HEK293T (cell line): ENCODE measurements at regions not wholly inside any gene's neighbourhood (a gene's known extent, or its start where the extent isn't known, plus 50 kb on each side); places are given as distances from the start of the nearest gene placed in this dataset.
A peak's percentile ranks its signal among the peaks of the same experiment; 100 is the strongest.

Experiments used
- CTCF ChIA-PET: fragments of 350-600 bp; formaldehyde crosslinking; extraction: SDS; loops from one replicate; lab custom pipeline; 2021; ENCODE audit warnings: antibody characterized with exemption, inconsistent platforms; lab: Yijun Ruan, JAX
- POLR2A ChIA-PET: fragments of 350-600 bp; formaldehyde crosslinking; extraction: SDS; loops from one replicate; lab custom pipeline; 2020; ENCODE audit warnings: antibody characterized with exemption, inconsistent platforms; lab: Yijun Ruan, JAX
- DNase-seq: peaks from one replicate; pipeline ENCODE4 v3.0.0; 2012; ENCODE audit warnings: mixed read lengths; ENCODE audit errors: extremely low spot score
- ARNT ChIP-seq: fragments of 450-650 bp; IDR thresholded peaks from 2 replicates; pipeline ENCODE4 v1.6.1; 2017; ENCODE audit warnings: mild to moderate bottlenecking
- BHLHE40 ChIP-seq: fragments of 450-650 bp; IDR thresholded peaks from 2 replicates; pipeline ENCODE4 v1.6.1; 2016; ENCODE audit warnings: mild to moderate bottlenecking, moderate library complexity, borderline replicate concordance
- CTBP1 ChIP-seq: fragments of 450-650 bp; IDR thresholded peaks from 2 replicates; pipeline ENCODE4 v1.6.1; 2016; ENCODE audit warnings: borderline replicate concordance
- ELF4 ChIP-seq: fragments of 450-650 bp; IDR thresholded peaks from 2 replicates; pipeline ENCODE4 v1.6.1; 2017; ENCODE audit warnings: antibody characterized with exemption
- FOXA1 ChIP-seq: fragments of 450-650 bp; IDR thresholded peaks from 2 replicates; pipeline ENCODE4 v1.6.1; 2016; ENCODE audit warnings: mild to moderate bottlenecking
- FOXK2 ChIP-seq: fragments of 450-650 bp; IDR thresholded peaks from 2 replicates; pipeline ENCODE4 v1.6.1; 2016; ENCODE audit warnings: mild to moderate bottlenecking
- FOXM1 ChIP-seq: fragments of 450-650 bp; IDR thresholded peaks from 2 replicates; pipeline ENCODE4 v1.6.1; 2017; ENCODE audit warnings: mild to moderate bottlenecking, borderline replicate concordance
- HDGF ChIP-seq: fragments of 450-650 bp; IDR thresholded peaks from 2 replicates; pipeline ENCODE4 v1.6.1; 2017; ENCODE audit warnings: antibody characterized with exemption, borderline replicate concordance
- L3MBTL2 ChIP-seq: fragments of 450-650 bp; conservative IDR thresholded peaks from 2 replicates; pipeline ENCODE4 v1.6.1; 2016; ENCODE audit warnings: mild to moderate bottlenecking
- LEF1 ChIP-seq: fragments of 450-650 bp; IDR thresholded peaks from 2 replicates; pipeline ENCODE4 v1.6.1; 2017; ENCODE audit warnings: mild to moderate bottlenecking, borderline replicate concordance
- NFRKB ChIP-seq: fragments of 450-650 bp; IDR thresholded peaks from 2 replicates; pipeline ENCODE4 v1.6.1; 2016; ENCODE audit warnings: mild to moderate bottlenecking, moderate library complexity
- SP1 ChIP-seq: fragments of 450-650 bp; IDR thresholded peaks from 2 replicates; pipeline ENCODE4 v1.6.1; 2017
- SUZ12 ChIP-seq: fragments of 450-650 bp; IDR thresholded peaks from 2 replicates; pipeline ENCODE4 v1.6.1; 2016; ENCODE audit warnings: mild to moderate bottlenecking
- TARDBP ChIP-seq: fragments of 450-650 bp; IDR thresholded peaks from 2 replicates; pipeline ENCODE4 v1.6.1; 2016
- ZNF384 ChIP-seq: fragments of 450-650 bp; IDR thresholded peaks from 2 replicates; pipeline ENCODE4 v1.6.1; 2016
- TF ChIP-seq, protein P1 (sequence below): fragments of 450-650 bp; IDR thresholded peaks from 2 replicates; pipeline ENCODE4 v1.6.1; 2016

DNA sequence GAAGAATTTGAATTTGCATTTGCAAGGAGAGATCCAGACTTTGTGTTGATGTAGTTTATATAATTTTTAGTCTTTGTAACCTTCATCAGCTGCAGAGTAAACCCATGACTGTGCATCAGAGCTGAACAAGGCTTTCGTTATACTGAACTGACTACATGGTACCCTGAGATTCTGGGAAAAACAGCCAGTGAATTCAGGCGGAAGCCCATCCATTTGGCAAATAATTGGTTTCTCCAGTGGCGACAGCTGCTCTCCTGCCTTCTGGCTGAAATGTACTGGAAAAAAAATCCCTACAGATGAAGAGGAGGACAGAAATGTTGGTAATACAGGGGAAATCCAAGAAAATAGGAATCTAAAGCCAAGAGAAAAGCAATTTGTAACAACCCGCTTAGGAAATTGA, 657.5 kb upstream of the CDH7 start:
- CTCF ChIA-PET, result no interaction called here
- TF ChIP-seq SP1 (no peak), FOXM1 (no peak), TARDBP (no peak), FOXA1 (no peak), ZNF384 (no peak), CTBP1 (no peak), ARNT (no peak), SUZ12 (no peak), HDGF (no peak), L3MBTL2 (no peak), LEF1 (no peak), BHLHE40 (no peak), ELF4 (no peak), NFRKB (no peak)
- TF ChIP-seq, protein P1, sequence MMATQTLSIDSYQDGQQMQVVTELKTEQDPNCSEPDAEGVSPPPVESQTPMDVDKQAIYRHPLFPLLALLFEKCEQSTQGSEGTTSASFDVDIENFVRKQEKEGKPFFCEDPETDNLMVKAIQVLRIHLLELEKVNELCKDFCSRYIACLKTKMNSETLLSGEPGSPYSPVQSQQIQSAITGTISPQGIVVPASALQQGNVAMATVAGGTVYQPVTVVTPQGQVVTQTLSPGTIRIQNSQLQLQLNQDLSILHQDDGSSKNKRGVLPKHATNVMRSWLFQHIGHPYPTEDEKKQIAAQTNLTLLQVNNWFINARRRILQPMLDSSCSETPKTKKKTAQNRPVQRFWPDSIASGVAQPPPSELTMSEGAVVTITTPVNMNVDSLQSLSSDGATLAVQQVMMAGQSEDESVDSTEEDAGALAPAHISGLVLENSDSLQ, result no peak
- POLR2A ChIA-PET, result no interaction called here
- DNase-seq, result no peak

DNA sequence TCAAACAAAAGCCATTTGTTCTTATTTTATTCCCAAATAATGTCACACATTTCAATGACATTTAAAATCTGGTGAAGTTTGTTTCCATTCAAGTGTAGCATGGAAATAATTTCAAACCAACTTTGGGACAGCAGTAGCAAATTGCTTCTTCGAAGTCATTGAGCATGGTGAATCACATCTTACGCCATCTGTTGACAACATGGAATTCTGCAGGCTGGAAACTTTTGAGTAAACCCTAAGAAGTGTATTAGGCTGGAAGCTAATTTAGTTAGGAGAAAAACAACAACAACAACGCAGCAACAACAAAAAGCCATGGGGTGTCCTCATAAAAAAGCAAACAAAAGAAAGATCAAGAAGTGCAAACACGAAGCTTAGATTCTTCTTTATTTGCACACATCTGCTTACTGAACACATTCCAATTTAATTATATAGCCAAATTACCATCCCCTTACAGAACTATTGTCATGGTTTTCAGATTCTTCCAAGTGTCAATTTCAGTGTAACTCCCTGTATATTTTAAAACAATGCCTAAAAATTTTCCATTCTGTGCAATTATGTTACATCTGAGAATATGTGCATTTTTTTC, 659.0 kb upstream of the CDH7 start:
- peak; percentile 6 for DNase-seq
- no peak for TF ChIP-seq TARDBP
- TF ChIP-seq NFRKB, result no peak
- no peak for TF ChIP-seq FOXM1
- TF ChIP-seq ELF4, result no peak
- TF ChIP-seq SP1, result no peak
- no peak for TF ChIP-seq BHLHE40
- TF ChIP-seq LEF1, result no peak
- TF ChIP-seq SUZ12, result no peak
- no peak for TF ChIP-seq L3MBTL2
- TF ChIP-seq ARNT, result no peak
- no peak for TF ChIP-seq FOXA1
- POLR2A ChIA-PET, result no interaction called here
- CTCF ChIA-PET, result no interaction called here

DNA sequence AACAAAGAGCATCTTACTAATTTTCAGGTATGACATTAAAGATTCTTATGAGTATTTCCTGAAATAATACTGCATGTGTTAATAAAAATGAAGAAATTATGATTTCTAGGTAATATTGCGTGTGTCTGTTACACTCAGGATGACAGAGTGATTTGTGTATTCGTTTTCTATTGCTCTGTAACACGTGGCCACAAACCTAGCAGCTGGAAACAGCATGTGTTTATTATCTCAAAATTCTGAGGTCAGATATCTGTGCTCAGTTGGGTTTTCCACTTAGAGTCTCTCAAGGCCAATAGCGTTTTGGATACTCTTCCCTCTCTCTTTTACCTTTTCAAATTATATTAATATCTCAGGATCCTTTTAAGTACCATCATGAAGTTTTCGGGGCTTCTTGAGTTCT, 667.9 kb upstream of the CDH7 start:
- TF ChIP-seq L3MBTL2 (no peak), HDGF (no peak)
- CTCF ChIA-PET, result no interaction called here
- POLR2A ChIA-PET, result no interaction called here
- no peak for DNase-seq

DNA sequence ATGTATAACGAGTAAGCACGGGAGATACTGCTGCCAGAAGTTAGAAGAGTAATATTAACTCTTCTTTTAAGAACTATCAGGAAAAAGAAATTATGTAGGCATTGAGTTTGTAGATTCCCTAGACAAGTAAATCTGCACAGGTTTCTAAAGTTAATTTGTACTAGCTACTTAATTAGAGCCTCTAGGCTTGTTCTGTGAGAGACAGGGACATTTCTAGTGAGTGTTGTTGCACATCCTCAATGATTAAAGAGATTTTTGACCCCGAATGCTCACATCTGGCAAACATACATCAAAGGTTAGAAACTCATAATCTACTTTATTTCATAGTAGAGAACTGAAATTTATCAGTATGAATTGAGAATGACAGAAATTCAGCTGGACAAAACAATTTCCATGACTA, 669.0 kb upstream of the CDH7 start:
- CTCF ChIA-PET, result no interaction called here
- POLR2A ChIA-PET, result no interaction called here
- TF ChIP-seq CTBP1 (no peak), LEF1 (no peak), FOXM1 (no peak), BHLHE40 (no peak), HDGF (no peak), SP1 (no peak), FOXA1 (no peak), TARDBP (no peak), ARNT (no peak), L3MBTL2 (no peak), ELF4 (no peak), FOXK2 (no peak), NFRKB (no peak), ZNF384 (no peak)
- TF ChIP-seq, protein P1, result no peak
- no peak for DNase-seq

DNA sequence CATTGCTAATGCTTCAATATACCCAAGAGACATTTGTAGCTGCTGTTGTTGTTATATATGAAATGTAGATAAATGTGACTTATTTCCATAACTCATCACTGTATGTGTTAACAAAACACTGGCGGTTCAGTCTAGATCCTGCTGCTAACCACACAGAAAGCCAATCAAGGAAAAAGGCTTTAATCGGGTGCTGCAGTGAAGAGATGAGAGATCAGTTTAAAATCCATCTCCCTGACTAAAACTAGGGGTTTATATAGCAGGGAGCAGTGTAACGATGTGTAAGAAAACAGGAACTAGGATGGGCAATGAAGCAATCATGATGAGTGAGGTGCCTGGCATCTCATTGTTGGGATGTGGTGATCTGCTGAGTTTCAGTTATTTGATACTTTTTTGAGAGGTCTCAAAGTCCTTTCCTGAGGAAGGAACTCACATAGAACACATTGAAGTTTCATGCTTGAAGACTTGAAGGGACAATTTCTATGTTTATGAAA, 677.7 kb upstream of the CDH7 start:
- DNase-seq, result no peak
- ChIA-PET CTCF (no interaction called here), POLR2A (no interaction called here)
- TF ChIP-seq FOXK2 (no peak), ZNF384 (no peak), SUZ12 (no peak), FOXA1 (no peak), ELF4 (no peak)

DNA sequence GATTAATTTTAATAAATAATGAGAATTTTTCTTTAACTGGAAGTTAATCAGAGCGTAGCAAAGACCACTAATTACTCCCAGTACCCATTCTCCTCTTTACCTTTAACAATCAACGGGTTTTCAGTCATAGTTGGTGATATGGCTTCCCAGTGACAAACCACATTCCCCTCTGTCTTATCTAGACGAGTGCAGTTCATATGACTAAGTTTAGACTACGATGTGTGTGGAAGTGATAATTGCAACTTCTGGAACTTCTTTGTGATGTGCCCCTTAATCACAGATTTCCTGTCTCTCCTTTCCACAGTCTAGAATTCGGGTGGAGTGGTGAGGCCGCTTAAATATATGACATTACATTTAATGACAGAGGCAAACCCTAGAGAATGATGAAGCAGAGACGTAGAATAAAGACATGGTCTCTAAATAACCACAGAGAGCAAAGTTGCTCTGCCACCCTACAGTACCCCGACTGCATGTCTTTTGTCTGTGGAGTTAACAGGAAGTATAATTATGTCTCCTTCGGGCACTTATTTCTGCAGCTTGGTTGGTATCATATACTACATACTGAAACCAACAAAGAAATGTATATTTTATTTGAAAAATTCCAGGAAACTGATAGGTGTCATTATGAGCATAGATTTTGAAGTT, 693.3 kb upstream of the CDH7 start:
- CTCF ChIA-PET, result no interaction called here
- DNase-seq, result no peak
- POLR2A ChIA-PET, result no interaction called here
- TF ChIP-seq TARDBP (no peak), FOXM1 (no peak), SUZ12 (no peak), SP1 (no peak), NFRKB (no peak), ELF4 (no peak), L3MBTL2 (no peak), LEF1 (no peak), CTBP1 (no peak), FOXA1 (no peak), ARNT (no peak), FOXK2 (no peak), ZNF384 (no peak), BHLHE40 (no peak)
- TF ChIP-seq, protein P1, result no peak
